ENCODE measurements at regions not wholly inside any gene's neighbourhood (a gene's known extent, or its start where the extent isn't known, plus 50 kb on each side); places are given as distances from the start of the nearest gene placed in this dataset.

DNA sequence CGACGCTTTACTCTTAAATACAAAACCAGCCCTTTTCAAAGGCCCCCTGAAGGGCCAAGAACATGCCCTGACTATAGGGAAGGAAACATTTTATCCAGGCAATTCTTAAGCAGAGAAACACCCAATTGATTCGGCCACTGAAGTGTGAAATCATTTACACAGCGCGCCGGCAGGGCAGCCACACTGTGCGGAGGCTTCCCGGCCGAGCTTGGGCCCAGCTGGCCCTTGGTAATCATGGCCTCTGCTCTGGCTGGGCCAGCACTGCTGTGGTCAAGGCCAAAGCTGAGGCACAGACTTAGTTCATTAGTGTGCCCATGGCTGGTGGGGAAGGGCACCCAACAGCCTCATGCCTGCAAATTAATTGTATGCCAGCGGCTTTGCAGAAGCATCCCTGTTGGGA is 143.7 kb upstream of the HABP2 start:
- TF ChIP-seq POLR2A (IDR thresholded peaks at IDR 0.05; ENCODE audit: low read depth, low read length), result no peak
- TF ChIP-seq POLR2AphosphoS5 (IDR thresholded peaks at IDR 0.05; ENCODE audit: low read depth, low read length), result no peak
- TF ChIP-seq TAF1 (IDR thresholded peaks at IDR 0.05; ENCODE audit: borderline replicate concordance, low read depth, low read length), result no peak

All from GM12892 (cell line).